ENCODE measurements at regions not wholly inside any gene's neighbourhood (a gene's known extent, or its start where the extent isn't known, plus 50 kb on each side); places are given as distances from the start of the nearest gene placed in this dataset.

DNA sequence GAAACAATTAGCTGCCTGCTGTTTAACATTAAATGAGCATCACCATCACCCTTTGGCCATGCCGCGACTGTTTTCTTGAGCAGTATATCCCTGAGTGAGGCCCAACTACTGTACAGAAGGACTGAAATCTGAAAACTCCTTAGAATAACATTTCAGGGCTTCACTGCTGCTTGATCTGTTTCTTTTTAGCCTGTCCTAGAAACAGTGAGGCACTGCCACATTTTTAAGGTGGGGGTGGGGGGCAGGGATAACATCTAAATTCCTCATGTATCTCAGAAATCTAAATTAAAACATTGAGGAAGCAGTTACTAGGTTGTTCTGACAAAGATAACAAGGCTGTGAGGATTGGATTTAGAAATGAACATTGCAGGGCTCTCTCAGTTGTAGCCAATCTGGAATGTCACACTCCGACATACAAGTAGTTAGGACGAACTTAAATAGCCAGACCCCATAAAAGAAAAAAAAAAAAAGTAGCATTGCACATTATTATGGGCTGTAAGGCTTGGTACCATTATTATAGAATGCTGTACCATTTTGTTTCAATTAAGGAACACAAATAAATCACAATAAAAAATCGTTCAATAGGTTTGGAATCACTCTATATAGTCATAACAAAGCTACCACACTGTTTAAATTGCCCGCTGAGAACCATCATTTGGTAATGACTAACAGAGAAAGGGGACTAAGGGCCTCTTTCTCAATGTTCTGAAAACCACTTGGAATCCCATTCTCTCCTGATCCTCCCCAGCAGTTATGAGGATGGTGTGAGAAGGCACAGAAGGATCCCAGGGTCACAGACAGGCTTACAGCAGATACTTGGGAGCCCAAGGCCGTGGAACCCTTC, 256.1 kb downstream of the INHBA start:
- Histone ChIP-seq H3K9me3 (no peaks in the 10 kb centered on the region), H3K36me3 (no peaks in the 10 kb centered on the region), H3K27ac (no peak overlapping the region), H3K27me3 (no peaks in the 10 kb centered on the region), H3K4me3 (no peak overlapping the region), H3K4me1 (no peaks in the 10 kb centered on the region)
- intact Hi-C loops (cut with DNase I; ENCODE audit: low total_unique reads), result no loop called here
- no peak for DNase-seq
- TF ChIP-seq, protein P1, sequence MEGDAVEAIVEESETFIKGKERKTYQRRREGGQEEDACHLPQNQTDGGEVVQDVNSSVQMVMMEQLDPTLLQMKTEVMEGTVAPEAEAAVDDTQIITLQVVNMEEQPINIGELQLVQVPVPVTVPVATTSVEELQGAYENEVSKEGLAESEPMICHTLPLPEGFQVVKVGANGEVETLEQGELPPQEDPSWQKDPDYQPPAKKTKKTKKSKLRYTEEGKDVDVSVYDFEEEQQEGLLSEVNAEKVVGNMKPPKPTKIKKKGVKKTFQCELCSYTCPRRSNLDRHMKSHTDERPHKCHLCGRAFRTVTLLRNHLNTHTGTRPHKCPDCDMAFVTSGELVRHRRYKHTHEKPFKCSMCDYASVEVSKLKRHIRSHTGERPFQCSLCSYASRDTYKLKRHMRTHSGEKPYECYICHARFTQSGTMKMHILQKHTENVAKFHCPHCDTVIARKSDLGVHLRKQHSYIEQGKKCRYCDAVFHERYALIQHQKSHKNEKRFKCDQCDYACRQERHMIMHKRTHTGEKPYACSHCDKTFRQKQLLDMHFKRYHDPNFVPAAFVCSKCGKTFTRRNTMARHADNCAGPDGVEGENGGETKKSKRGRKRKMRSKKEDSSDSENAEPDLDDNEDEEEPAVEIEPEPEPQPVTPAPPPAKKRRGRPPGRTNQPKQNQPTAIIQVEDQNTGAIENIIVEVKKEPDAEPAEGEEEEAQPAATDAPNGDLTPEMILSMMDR (IDR thresholded peaks at IDR 0.05), result no peak
- no peak for TF ChIP-seq POLR2A (IDR thresholded peaks at IDR 0.05)

DNA sequence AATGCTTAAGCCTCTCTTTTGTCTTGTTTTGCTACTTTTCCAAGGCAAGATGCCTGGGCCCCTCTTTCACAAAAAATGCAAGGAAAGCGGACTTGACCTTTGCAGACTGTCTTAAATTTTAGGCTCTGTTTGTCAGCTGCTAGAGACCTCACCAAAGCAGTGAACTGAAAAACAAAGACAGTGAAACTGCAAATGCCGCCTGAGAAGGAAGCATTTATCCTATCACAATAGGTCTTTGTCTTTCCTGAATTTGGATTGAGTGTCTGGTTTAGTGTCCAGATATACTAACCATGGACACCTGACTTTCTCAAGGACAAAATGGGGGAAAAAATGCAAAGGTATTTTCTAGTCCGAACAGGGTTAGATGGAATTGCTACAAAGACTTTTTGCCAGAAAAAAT, 256.9 kb downstream of the INHBA start:
- H3K4me3 ChIP-seq, result no peak overlapping the region
- H3K27ac ChIP-seq, result no peak overlapping the region
- intact Hi-C loops (cut with DNase I; ENCODE audit: low total_unique reads), result no loop called here
- no peaks in the 10 kb centered on the region for H3K36me3 ChIP-seq
- DNase-seq, result no peak
- no peaks in the 10 kb centered on the region for H3K27me3 ChIP-seq
- no peaks in the 10 kb centered on the region for H3K9me3 ChIP-seq
- no peaks in the 10 kb centered on the region for H3K4me1 ChIP-seq
- TF ChIP-seq, protein P1 (IDR thresholded peaks at IDR 0.05), result no peak
- TF ChIP-seq POLR2A (IDR thresholded peaks at IDR 0.05), result no peak

DNA sequence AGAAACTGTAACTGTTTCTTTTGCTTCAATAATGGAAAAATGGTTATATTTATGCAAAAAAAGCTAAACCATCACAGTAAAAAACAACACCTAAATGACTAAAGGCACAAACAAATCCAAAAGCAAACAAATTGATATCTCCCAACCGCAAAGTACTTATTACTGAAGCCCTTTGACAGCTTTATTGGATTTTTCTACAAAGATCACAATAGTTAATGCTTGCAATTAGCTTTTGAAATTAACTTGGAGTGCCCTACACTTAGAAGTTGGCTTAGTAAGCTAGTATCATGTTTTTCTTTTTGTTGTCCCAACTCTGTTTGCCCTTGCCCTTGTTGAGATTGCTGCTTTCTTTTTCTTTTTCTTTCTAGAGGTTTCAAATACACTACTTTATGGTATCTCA, 257.5 kb downstream of the INHBA start:
- H3K9me3 ChIP-seq, result no peaks in the 10 kb centered on the region
- no peak overlapping the region for H3K4me3 ChIP-seq
- intact Hi-C loops (cut with DNase I; ENCODE audit: low total_unique reads), result no loop called here
- no peak for DNase-seq
- no peak overlapping the region for H3K27ac ChIP-seq
- TF ChIP-seq, protein P1 (IDR thresholded peaks at IDR 0.05), result no peak
- no peak for TF ChIP-seq POLR2A (IDR thresholded peaks at IDR 0.05)
- H3K36me3 ChIP-seq, result no peaks in the 10 kb centered on the region
- no peaks in the 10 kb centered on the region for H3K27me3 ChIP-seq
- H3K4me1 ChIP-seq, result no peaks in the 10 kb centered on the region

DNA sequence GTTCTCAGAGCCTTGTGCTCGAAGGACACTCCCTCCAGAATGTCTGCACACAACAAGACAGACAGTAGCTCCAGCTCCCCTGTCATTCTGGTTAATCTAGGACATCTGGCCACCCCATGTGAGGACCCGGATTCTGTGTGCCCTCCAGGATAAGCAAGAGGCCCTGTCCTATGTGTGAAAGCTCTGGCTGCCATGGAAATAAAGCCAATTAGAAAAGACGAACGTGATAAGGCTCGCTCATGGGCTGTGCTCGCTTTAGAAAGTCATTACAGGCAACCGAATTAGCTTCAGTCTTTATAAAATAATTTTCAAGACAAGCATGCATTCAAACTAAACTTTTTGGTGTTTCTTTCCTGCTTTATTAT, 263.4 kb downstream of the INHBA start:
- no peaks in the 10 kb centered on the region for H3K9me3 ChIP-seq
- no peaks in the 10 kb centered on the region for H3K36me3 ChIP-seq
- H3K4me1 ChIP-seq, result no peaks in the 10 kb centered on the region
- intact Hi-C loops (cut with DNase I; ENCODE audit: low total_unique reads), result no loop called here
- TF ChIP-seq, protein P1 (IDR thresholded peaks at IDR 0.05), result no peak
- TF ChIP-seq POLR2A (IDR thresholded peaks at IDR 0.05), result no peak
- H3K4me3 ChIP-seq, result no peak overlapping the region
- H3K27me3 ChIP-seq, result no peaks in the 10 kb centered on the region
- H3K27ac ChIP-seq, result no peak overlapping the region
- DNase-seq, result no peak

DNA sequence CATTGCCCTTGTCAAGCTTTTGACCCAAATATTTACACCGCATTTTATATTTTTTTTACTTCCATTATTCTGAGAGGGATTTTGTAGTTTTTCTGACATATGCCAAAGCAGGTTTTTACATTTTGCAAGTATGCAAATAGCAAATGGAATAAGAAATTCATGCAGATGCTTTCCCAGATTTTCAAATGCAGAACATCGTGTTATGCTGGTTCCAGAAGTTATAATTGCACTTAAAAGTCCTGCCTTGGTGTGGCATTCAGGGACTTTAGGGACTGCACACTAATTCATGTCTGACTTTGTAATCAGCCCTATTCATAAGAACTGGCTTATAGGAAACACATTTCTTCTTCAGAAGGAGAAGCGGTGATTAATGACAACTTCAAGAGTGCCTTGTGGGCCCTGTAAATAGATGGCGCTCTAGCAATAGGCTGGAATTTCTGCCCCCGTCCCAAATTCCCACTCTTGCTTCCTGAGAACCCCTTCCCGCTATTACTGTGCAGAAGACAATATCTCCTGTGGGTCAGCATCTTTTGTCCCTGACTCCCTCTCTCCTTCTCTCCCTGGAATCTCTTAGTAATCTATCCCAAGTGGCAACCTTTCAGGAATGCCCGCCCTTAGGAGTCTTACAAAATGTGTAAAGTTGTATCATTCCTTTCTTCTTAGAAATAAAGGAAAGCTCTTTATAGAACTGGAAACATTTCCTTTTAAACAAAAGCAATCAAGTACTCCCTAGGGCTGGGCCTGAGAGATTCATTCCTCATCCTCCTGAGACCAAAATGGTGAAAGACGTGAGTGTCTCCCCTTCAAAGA, 264.0 kb downstream of the INHBA start:
- intact Hi-C loops (cut with DNase I; ENCODE audit: low total_unique reads), result no loop called here
- Histone ChIP-seq H3K27me3 (no peaks in the 10 kb centered on the region), H3K27ac (no peak overlapping the region), H3K9me3 (no peaks in the 10 kb centered on the region), H3K4me3 (no peak overlapping the region), H3K36me3 (no peaks in the 10 kb centered on the region), H3K4me1 (no peaks in the 10 kb centered on the region)
- TF ChIP-seq, protein P1 (IDR thresholded peaks at IDR 0.05), result no peak
- TF ChIP-seq POLR2A (IDR thresholded peaks at IDR 0.05), result no peak
- DNase-seq, result no peak
